Thyroid gland (tissue), 4 donors: ENCODE measurements at regions not wholly inside any gene's neighbourhood (a gene's known extent, or its start where the extent isn't known, plus 50 kb on each side); places are given as distances from the start of the nearest gene placed in this dataset.

ENCODE experiments used
- POLR2A ChIP-seq, 2 donors: fragments of 450-650 bp; IDR thresholded peaks; one replicate each; pipeline ENCODE4 v1.6.1; 2017; ENCODE audit warnings: antibody characterized with exemption in 2 of 2, mild to moderate bottlenecking in 2 of 2, moderate library complexity in 1 of 2
- TF ChIP-seq, protein P1 (sequence below), 6 experiments: fragments of 200-600 bp in 3 of 6; fragments of 450-650 bp in 3 of 6; sonication (generic) in 3 of 6; IDR thresholded peaks; one replicate each; pipeline ENCODE4 v1.5.1; 2016 to 2019; ENCODE audit warnings: antibody characterized with exemption in 6 of 6, mild to moderate bottlenecking in 2 of 6, inconsistent platforms in 1 of 6, moderate library complexity in 1 of 6

- TF ChIP-seq, protein P1, sequence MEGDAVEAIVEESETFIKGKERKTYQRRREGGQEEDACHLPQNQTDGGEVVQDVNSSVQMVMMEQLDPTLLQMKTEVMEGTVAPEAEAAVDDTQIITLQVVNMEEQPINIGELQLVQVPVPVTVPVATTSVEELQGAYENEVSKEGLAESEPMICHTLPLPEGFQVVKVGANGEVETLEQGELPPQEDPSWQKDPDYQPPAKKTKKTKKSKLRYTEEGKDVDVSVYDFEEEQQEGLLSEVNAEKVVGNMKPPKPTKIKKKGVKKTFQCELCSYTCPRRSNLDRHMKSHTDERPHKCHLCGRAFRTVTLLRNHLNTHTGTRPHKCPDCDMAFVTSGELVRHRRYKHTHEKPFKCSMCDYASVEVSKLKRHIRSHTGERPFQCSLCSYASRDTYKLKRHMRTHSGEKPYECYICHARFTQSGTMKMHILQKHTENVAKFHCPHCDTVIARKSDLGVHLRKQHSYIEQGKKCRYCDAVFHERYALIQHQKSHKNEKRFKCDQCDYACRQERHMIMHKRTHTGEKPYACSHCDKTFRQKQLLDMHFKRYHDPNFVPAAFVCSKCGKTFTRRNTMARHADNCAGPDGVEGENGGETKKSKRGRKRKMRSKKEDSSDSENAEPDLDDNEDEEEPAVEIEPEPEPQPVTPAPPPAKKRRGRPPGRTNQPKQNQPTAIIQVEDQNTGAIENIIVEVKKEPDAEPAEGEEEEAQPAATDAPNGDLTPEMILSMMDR (IDR thresholded peaks at IDR 0.05): no peak
- no peak for TF ChIP-seq POLR2A (IDR thresholded peaks at IDR 0.05)
These were observed 313.6 kb upstream of the OBI1 start for GRCh38 chr13:78972561-78972960.
